ENCODE measurements at regions not wholly inside any gene's neighbourhood (a gene's known extent, or its start where the extent isn't known, plus 50 kb on each side); places are given as distances from the start of the nearest gene placed in this dataset.

- no peak overlapping the region for H3K27ac ChIP-seq (ENCODE audit: poor library complexity, severe bottlenecking)
- H3K9me3 ChIP-seq (ENCODE audit: severe bottlenecking), result no peaks in the 10 kb centered on the region
- no peaks in the 10 kb centered on the region for H3K36me3 ChIP-seq (ENCODE audit: low read depth)
- DNase-seq (ENCODE audit: low spot score) (no peak), ATAC-seq (ENCODE audit: low read depth) (no peak)
- H3K4me3 ChIP-seq (ENCODE audit: severe bottlenecking), result no peak overlapping the region
- H3K4me1 ChIP-seq (ENCODE audit: insufficient read depth, poor library complexity, severe bottlenecking), result no peaks in the 10 kb centered on the region
- peaks cover 25% of the 10 kb centered on the region for H3K27me3 ChIP-seq (ENCODE audit: insufficient read depth, poor library complexity, severe bottlenecking)
- no peak for TF ChIP-seq CTCF (IDR thresholded peaks at IDR 0.05; ENCODE audit: poor library complexity, severe bottlenecking)
Observed at GRCh38 chr5:51002368-51002767, 335.9 kb downstream of the PARP8 start.

- no peaks in the 10 kb centered on the region for H3K4me1 ChIP-seq (ENCODE audit: insufficient read depth, poor library complexity, severe bottlenecking)
- no peak overlapping the region for H3K4me3 ChIP-seq (ENCODE audit: severe bottlenecking)
- H3K27ac ChIP-seq (ENCODE audit: poor library complexity, severe bottlenecking), result no peak overlapping the region
- TF ChIP-seq CTCF (IDR thresholded peaks at IDR 0.05; ENCODE audit: poor library complexity, severe bottlenecking), result no peak
- peaks cover 7% of the 10 kb centered on the region for H3K27me3 ChIP-seq (ENCODE audit: insufficient read depth, poor library complexity, severe bottlenecking)
- DNase-seq (ENCODE audit: low spot score), result no peak
- no peaks in the 10 kb centered on the region for H3K36me3 ChIP-seq (ENCODE audit: low read depth)
- H3K9me3 ChIP-seq (ENCODE audit: severe bottlenecking), result no peaks in the 10 kb centered on the region
- no peak for ATAC-seq (ENCODE audit: low read depth)
Observed at GRCh38 chr5:51013036-51013435, 346.6 kb downstream of the PARP8 start.

- TF ChIP-seq CTCF (IDR thresholded peaks at IDR 0.05; ENCODE audit: poor library complexity, severe bottlenecking), result no peak
- Histone ChIP-seq H3K4me1 (ENCODE audit: insufficient read depth, poor library complexity, severe bottlenecking) (no peaks in the 10 kb centered on the region), H3K4me3 (ENCODE audit: severe bottlenecking) (no peak overlapping the region)
Observed at GRCh38 chr5:51018423-51018822, 352.0 kb downstream of the PARP8 start.

GRCh38 chr5:51024263-51024662 is 357.8 kb downstream of the PARP8 start:
- ATAC-seq (ENCODE audit: low read depth), result no peak
- Histone ChIP-seq H3K27me3 (ENCODE audit: insufficient read depth, poor library complexity, severe bottlenecking) (peaks cover 5% of the 10 kb centered on the region), H3K27ac (ENCODE audit: poor library complexity, severe bottlenecking) (no peak overlapping the region), H3K9me3 (ENCODE audit: severe bottlenecking) (no peaks in the 10 kb centered on the region), H3K4me3 (ENCODE audit: severe bottlenecking) (no peak overlapping the region), H3K36me3 (ENCODE audit: low read depth) (no peaks in the 10 kb centered on the region), H3K4me1 (ENCODE audit: insufficient read depth, poor library complexity, severe bottlenecking) (no peaks in the 10 kb centered on the region)
- DNase-seq (ENCODE audit: low spot score), result no peak
- TF ChIP-seq CTCF (IDR thresholded peaks at IDR 0.05; ENCODE audit: poor library complexity, severe bottlenecking), result no peak

More at GRCh38 chr5:51018423-51018822, 352.0 kb downstream of the PARP8 start:
- Histone ChIP-seq H3K9me3 (ENCODE audit: severe bottlenecking) (no peaks in the 10 kb centered on the region), H3K27ac (ENCODE audit: poor library complexity, severe bottlenecking) (no peak overlapping the region), H3K27me3 (ENCODE audit: insufficient read depth, poor library complexity, severe bottlenecking) (peaks cover 4% of the 10 kb centered on the region), H3K36me3 (ENCODE audit: low read depth) (no peaks in the 10 kb centered on the region)
- ATAC-seq (ENCODE audit: low read depth), result no peak
- DNase-seq (ENCODE audit: low spot score), result no peak

- ATAC-seq (ENCODE audit: low read depth), result no peak
- no peak for TF ChIP-seq CTCF (IDR thresholded peaks at IDR 0.05; ENCODE audit: poor library complexity, severe bottlenecking)
- Histone ChIP-seq H3K36me3 (ENCODE audit: low read depth) (no peaks in the 10 kb centered on the region), H3K27ac (ENCODE audit: poor library complexity, severe bottlenecking) (no peak overlapping the region), H3K9me3 (ENCODE audit: severe bottlenecking) (no peaks in the 10 kb centered on the region), H3K4me3 (ENCODE audit: severe bottlenecking) (no peak overlapping the region), H3K27me3 (ENCODE audit: insufficient read depth, poor library complexity, severe bottlenecking) (peaks cover 9% of the 10 kb centered on the region), H3K4me1 (ENCODE audit: insufficient read depth, poor library complexity, severe bottlenecking) (no peaks in the 10 kb centered on the region)
- DNase-seq (ENCODE audit: low spot score), result no peak
Observed at GRCh38 chr5:51027271-51027670, 356.0 kb upstream of the ISL1 start.

Measured in RWPE2 (cell line).